ENCODE measurements at regions not wholly inside any gene's neighbourhood (a gene's known extent, or its start where the extent isn't known, plus 50 kb on each side); places are given as distances from the start of the nearest gene placed in this dataset.

- Histone ChIP-seq H3K4me1 (ENCODE audit: control extremely low read depth in 1 of 4, control insufficient read depth in 4 of 4, insufficient read depth in 4 of 4, low read length in 3 of 4) (no peaks in the 10 kb centered on the region), H3K36me3 (ENCODE audit: control insufficient read depth in 4 of 4, insufficient read depth in 4 of 4, low read length in 3 of 4) (no peaks in the 10 kb centered on the region), H3K27ac (ENCODE audit: insufficient read depth in 1 of 2, low read depth in 1 of 2, low read length in 2 of 2, poor library complexity in 1 of 2, severe bottlenecking in 2 of 2) (no peak overlapping the region), H3K4me3 (ENCODE audit: control insufficient read depth in 1 of 7, extremely low read depth in 1 of 7, insufficient read depth in 4 of 7, low read depth in 2 of 7, low read length in 6 of 7) (no peak overlapping the region), H3K9me3 (ENCODE audit: control extremely low read depth in 1 of 5, control insufficient read depth in 4 of 5, insufficient read depth in 2 of 5, low read depth in 1 of 5, low read length in 4 of 5) (no peaks in the 10 kb centered on the region), H3K27me3 (replicated peaks in 2 of 5; ENCODE audit: control insufficient read depth in 4 of 5, insufficient read depth in 5 of 5, low read length in 4 of 5) (no peaks in the 10 kb centered on the region)
- WGBS (ENCODE audit: insufficient coverage), result 100% methylated on average over 1 of the region's 1 CpG
- no peak for DNase-seq
- ChIA-PET POLR2A (no interaction called here), CTCF (no interaction called here)
These were observed 813.1 kb upstream of the NOVA1 start for GRCh38 chr14:27410981-27411380.

- H3K4me3 ChIP-seq (ENCODE audit: control insufficient read depth in 1 of 7, extremely low read depth in 1 of 7, insufficient read depth in 4 of 7, low read depth in 2 of 7, low read length in 6 of 7), result no peak overlapping the region
- H3K27me3 ChIP-seq (replicated peaks in 2 of 5; ENCODE audit: control insufficient read depth in 4 of 5, insufficient read depth in 5 of 5, low read length in 4 of 5), result no peaks in the 10 kb centered on the region
- 90% methylated on average over 3 of the region's 4 CpGs for WGBS (ENCODE audit: insufficient coverage)
- peak in 2 of 3 donors; percentile 1 to 19 for DNase-seq
- ChIA-PET CTCF (no interaction called here), POLR2A (no interaction called here)
- H3K27ac ChIP-seq (ENCODE audit: insufficient read depth in 1 of 2, low read depth in 1 of 2, low read length in 2 of 2, poor library complexity in 1 of 2, severe bottlenecking in 2 of 2), result no peak overlapping the region
- H3K36me3 ChIP-seq (ENCODE audit: control insufficient read depth in 4 of 4, insufficient read depth in 4 of 4, low read length in 3 of 4), result no peaks in the 10 kb centered on the region
- H3K9me3 ChIP-seq (ENCODE audit: control extremely low read depth in 1 of 5, control insufficient read depth in 4 of 5, insufficient read depth in 2 of 5, low read depth in 1 of 5, low read length in 4 of 5), result no peaks in the 10 kb centered on the region
- H3K4me1 ChIP-seq (ENCODE audit: control extremely low read depth in 1 of 4, control insufficient read depth in 4 of 4, insufficient read depth in 4 of 4, low read length in 3 of 4), result no peaks in the 10 kb centered on the region
These were observed 830.0 kb upstream of the NOVA1 start for GRCh38 chr14:27427796-27428195.

- POLR2A ChIA-PET, result no interaction called here
- DNase-seq, result no peak
These were observed 838.3 kb upstream of the NOVA1 start for GRCh38 chr14:27435923-27436670.

GRCh38 chr14:27484633-27485032 is 886.8 kb upstream of the NOVA1 start:
- Histone ChIP-seq H3K4me1 (ENCODE audit: control extremely low read depth in 1 of 4, control insufficient read depth in 4 of 4, insufficient read depth in 4 of 4, low read length in 3 of 4) (no peaks in the 10 kb centered on the region), H3K27ac (ENCODE audit: insufficient read depth in 1 of 2, low read depth in 1 of 2, low read length in 2 of 2, poor library complexity in 1 of 2, severe bottlenecking in 2 of 2) (no peak overlapping the region), H3K27me3 (replicated peaks in 2 of 5; ENCODE audit: control insufficient read depth in 4 of 5, insufficient read depth in 5 of 5, low read length in 4 of 5) (no peaks in the 10 kb centered on the region), H3K36me3 (ENCODE audit: control insufficient read depth in 4 of 4, insufficient read depth in 4 of 4, low read length in 3 of 4) (no peaks in the 10 kb centered on the region), H3K4me3 (ENCODE audit: control insufficient read depth in 1 of 7, extremely low read depth in 1 of 7, insufficient read depth in 4 of 7, low read depth in 2 of 7, low read length in 6 of 7) (no peak overlapping the region), H3K9me3 (ENCODE audit: control extremely low read depth in 1 of 5, control insufficient read depth in 4 of 5, insufficient read depth in 2 of 5, low read depth in 1 of 5, low read length in 4 of 5) (no peaks in the 10 kb centered on the region)
- DNase-seq, result no peak
- ChIA-PET POLR2A (no interaction called here), CTCF (no interaction called here)

More at GRCh38 chr14:27435923-27436670, 838.3 kb upstream of the NOVA1 start:
- H3K36me3 ChIP-seq (ENCODE audit: control insufficient read depth in 4 of 4, insufficient read depth in 4 of 4, low read length in 3 of 4), result no peaks in the 10 kb centered on the region
- CTCF ChIA-PET, result no interaction called here
- H3K4me3 ChIP-seq (ENCODE audit: control insufficient read depth in 1 of 7, extremely low read depth in 1 of 7, insufficient read depth in 4 of 7, low read depth in 2 of 7, low read length in 6 of 7), result no peak overlapping the region
- H3K27me3 ChIP-seq (replicated peaks in 2 of 5; ENCODE audit: control insufficient read depth in 4 of 5, insufficient read depth in 5 of 5, low read length in 4 of 5), result no peaks in the 10 kb centered on the region
- H3K4me1 ChIP-seq (ENCODE audit: control extremely low read depth in 1 of 4, control insufficient read depth in 4 of 4, insufficient read depth in 4 of 4, low read length in 3 of 4), result no peaks in the 10 kb centered on the region
- H3K9me3 ChIP-seq (ENCODE audit: control extremely low read depth in 1 of 5, control insufficient read depth in 4 of 5, insufficient read depth in 2 of 5, low read depth in 1 of 5, low read length in 4 of 5), result no peaks in the 10 kb centered on the region
- no peak overlapping the region for H3K27ac ChIP-seq (ENCODE audit: insufficient read depth in 1 of 2, low read depth in 1 of 2, low read length in 2 of 2, poor library complexity in 1 of 2, severe bottlenecking in 2 of 2)
- no CpG with 5 or more reads among the region's 3 CpGs for WGBS (ENCODE audit: insufficient coverage)

- H3K36me3 ChIP-seq (ENCODE audit: control insufficient read depth in 4 of 4, insufficient read depth in 4 of 4, low read length in 3 of 4), result no peaks in the 10 kb centered on the region
- no peaks in the 10 kb centered on the region for H3K9me3 ChIP-seq (ENCODE audit: control extremely low read depth in 1 of 5, control insufficient read depth in 4 of 5, insufficient read depth in 2 of 5, low read depth in 1 of 5, low read length in 4 of 5)
- H3K4me3 ChIP-seq (ENCODE audit: control insufficient read depth in 1 of 7, extremely low read depth in 1 of 7, insufficient read depth in 4 of 7, low read depth in 2 of 7, low read length in 6 of 7), result no peak overlapping the region
- ChIA-PET CTCF (no interaction called here), POLR2A (no interaction called here)
- H3K27me3 ChIP-seq (replicated peaks in 2 of 5; ENCODE audit: control insufficient read depth in 4 of 5, insufficient read depth in 5 of 5, low read length in 4 of 5), result no peaks in the 10 kb centered on the region
- H3K4me1 ChIP-seq (ENCODE audit: control extremely low read depth in 1 of 4, control insufficient read depth in 4 of 4, insufficient read depth in 4 of 4, low read length in 3 of 4), result no peaks in the 10 kb centered on the region
- no peak for DNase-seq
- no peak overlapping the region for H3K27ac ChIP-seq (ENCODE audit: insufficient read depth in 1 of 2, low read depth in 1 of 2, low read length in 2 of 2, poor library complexity in 1 of 2, severe bottlenecking in 2 of 2)
These were observed 887.4 kb upstream of the NOVA1 start for GRCh38 chr14:27485193-27485592.

GRCh38 chr14:27506272-27506671 is 908.4 kb upstream of the NOVA1 start:
- Histone ChIP-seq H3K27me3 (replicated peaks in 2 of 5; ENCODE audit: control insufficient read depth in 4 of 5, insufficient read depth in 5 of 5, low read length in 4 of 5) (no peaks in the 10 kb centered on the region), H3K4me1 (ENCODE audit: control extremely low read depth in 1 of 4, control insufficient read depth in 4 of 4, insufficient read depth in 4 of 4, low read length in 3 of 4) (no peaks in the 10 kb centered on the region), H3K4me3 (ENCODE audit: control insufficient read depth in 1 of 7, extremely low read depth in 1 of 7, insufficient read depth in 4 of 7, low read depth in 2 of 7, low read length in 6 of 7) (no peak overlapping the region), H3K9me3 (ENCODE audit: control extremely low read depth in 1 of 5, control insufficient read depth in 4 of 5, insufficient read depth in 2 of 5, low read depth in 1 of 5, low read length in 4 of 5) (peaks cover 0 to 7% (median 0%) of the 10 kb centered on the region in 5 experiments), H3K36me3 (ENCODE audit: control insufficient read depth in 4 of 4, insufficient read depth in 4 of 4, low read length in 3 of 4) (no peaks in the 10 kb centered on the region), H3K27ac (ENCODE audit: insufficient read depth in 1 of 2, low read depth in 1 of 2, low read length in 2 of 2, poor library complexity in 1 of 2, severe bottlenecking in 2 of 2) (no peak overlapping the region)
- DNase-seq, result no peak
- ChIA-PET POLR2A (no interaction called here), CTCF (no interaction called here)
- 100% methylated on average over 1 of the region's 1 CpG for WGBS (ENCODE audit: insufficient coverage)

- WGBS (ENCODE audit: insufficient coverage), result 44% methylated on average over 1 of the region's 1 CpG
These were observed 930.5 kb upstream of the NOVA1 start for GRCh38 chr14:27528328-27528727.

More at GRCh38 chr14:27528328-27528727, 930.5 kb upstream of the NOVA1 start:
- H3K4me1 ChIP-seq (ENCODE audit: control extremely low read depth in 1 of 4, control insufficient read depth in 4 of 4, insufficient read depth in 4 of 4, low read length in 3 of 4), result no peaks in the 10 kb centered on the region
- no peak overlapping the region for H3K27ac ChIP-seq (ENCODE audit: insufficient read depth in 1 of 2, low read depth in 1 of 2, low read length in 2 of 2, poor library complexity in 1 of 2, severe bottlenecking in 2 of 2)
- H3K27me3 ChIP-seq (replicated peaks in 2 of 5; ENCODE audit: control insufficient read depth in 4 of 5, insufficient read depth in 5 of 5, low read length in 4 of 5), result no peaks in the 10 kb centered on the region
- POLR2A ChIA-PET, result no interaction called here
- H3K36me3 ChIP-seq (ENCODE audit: control insufficient read depth in 4 of 4, insufficient read depth in 4 of 4, low read length in 3 of 4), result no peaks in the 10 kb centered on the region
- H3K9me3 ChIP-seq (ENCODE audit: control extremely low read depth in 1 of 5, control insufficient read depth in 4 of 5, insufficient read depth in 2 of 5, low read depth in 1 of 5, low read length in 4 of 5), result no peaks in the 10 kb centered on the region
- no peak for DNase-seq
- no peak overlapping the region for H3K4me3 ChIP-seq (ENCODE audit: control insufficient read depth in 1 of 7, extremely low read depth in 1 of 7, insufficient read depth in 4 of 7, low read depth in 2 of 7, low read length in 6 of 7)
- CTCF ChIA-PET, result no interaction called here
